T-helper 17 cell (primary cell): ENCODE measurements at regions not wholly inside any gene's neighbourhood (a gene's known extent, or its start where the extent isn't known, plus 50 kb on each side); places are given as distances from the start of the nearest gene placed in this dataset.

ENCODE experiments used
- ATAC-seq: fragments of 150-1000 bp; cut with Tn5 transposase; 2 replicates; pipeline ENCODE4 v1.10.0; 2021; ENCODE audit warnings: mild to moderate bottlenecking, moderate library complexity
- DNase-seq, 3 donors: peaks; one replicate each; pipeline versions ENCODE4 v3.0.0 to v3.0.0-alpha.2; 2020 to 2021
- H3K9me3 ChIP-seq: one replicate; pipeline ENCODE4 v1.7.0; 2013; ENCODE audit warnings: low read length, mild to moderate bottlenecking; ENCODE audit not compliant: control insufficient read depth, poor library complexity, severe bottlenecking
- H3K27ac Mint-ChIP-seq: one replicate; pipeline ENCODE4 v1.8.0; 2022; ENCODE audit warnings: mild to moderate bottlenecking, moderate library complexity, mixed read lengths
- H3K27me3 Mint-ChIP-seq: one replicate; pipeline ENCODE4 v1.8.0; 2022; ENCODE audit warnings: mixed read lengths
- H3K36me3 Mint-ChIP-seq: one replicate; pipeline ENCODE4 v1.8.0; 2022; ENCODE audit warnings: low read depth, mixed read lengths
- H3K4me1 Mint-ChIP-seq: one replicate; pipeline ENCODE4 v1.8.0; 2022; ENCODE audit warnings: mild to moderate bottlenecking, mixed read lengths
- H3K4me3 Mint-ChIP-seq: one replicate; pipeline ENCODE4 v1.8.0; 2022; ENCODE audit warnings: mild to moderate bottlenecking, moderate library complexity, mixed read lengths

DNA sequence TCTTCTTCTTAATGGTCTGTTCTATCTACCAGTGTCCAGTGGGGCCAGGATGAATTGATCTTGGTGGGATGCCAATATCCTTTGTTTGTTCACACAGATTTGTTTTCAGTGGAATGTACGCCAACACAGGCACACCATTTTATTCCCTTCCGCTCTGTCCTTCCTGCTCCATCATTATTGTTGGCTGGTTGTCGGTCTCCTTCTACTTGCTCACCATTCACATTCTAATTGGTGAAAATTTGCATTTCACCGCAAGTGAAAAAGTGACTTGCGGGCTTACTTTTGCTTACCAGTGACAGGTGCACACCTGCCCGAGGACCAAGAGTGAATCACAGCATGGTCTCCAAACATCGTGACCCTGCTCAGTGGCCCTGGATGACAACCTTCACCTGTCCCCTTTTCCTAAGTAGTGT, 148.3 kb downstream of the NOC3L start:
- no peak overlapping the region for H3K4me3 Mint-ChIP-seq
- H3K9me3 ChIP-seq: no peaks in the 10 kb centered on the region
- ATAC-seq (no peak), DNase-seq (no peak)
- no peaks in the 10 kb centered on the region for H3K36me3 Mint-ChIP-seq
- no peaks in the 10 kb centered on the region for H3K4me1 Mint-ChIP-seq
- H3K27me3 Mint-ChIP-seq: peaks cover 54% of the 10 kb centered on the region
- H3K27ac Mint-ChIP-seq: no peak overlapping the region

- no peak overlapping the region for H3K4me3 Mint-ChIP-seq
- no peaks in the 10 kb centered on the region for H3K4me1 Mint-ChIP-seq
- no peak overlapping the region for H3K27ac Mint-ChIP-seq
- H3K36me3 Mint-ChIP-seq: peaks cover 2% of the 10 kb centered on the region
- peaks cover 53% of the 10 kb centered on the region for H3K27me3 Mint-ChIP-seq
- H3K9me3 ChIP-seq: no peaks in the 10 kb centered on the region
- no peak for DNase-seq
- ATAC-seq: no peak
These were observed 146.5 kb downstream of the NOC3L start for GRCh38 chr10:94216201-94216600.

GRCh38 chr10:94217411-94217810, 145.3 kb downstream of the NOC3L start:
- H3K27ac Mint-ChIP-seq: no peak overlapping the region
- H3K4me1 Mint-ChIP-seq: no peaks in the 10 kb centered on the region
- no peak for DNase-seq
- no peak overlapping the region for H3K4me3 Mint-ChIP-seq
- no peak for ATAC-seq
- peaks cover 2% of the 10 kb centered on the region for H3K36me3 Mint-ChIP-seq
- H3K27me3 Mint-ChIP-seq: peaks cover 52% of the 10 kb centered on the region
- no peaks in the 10 kb centered on the region for H3K9me3 ChIP-seq

DNA sequence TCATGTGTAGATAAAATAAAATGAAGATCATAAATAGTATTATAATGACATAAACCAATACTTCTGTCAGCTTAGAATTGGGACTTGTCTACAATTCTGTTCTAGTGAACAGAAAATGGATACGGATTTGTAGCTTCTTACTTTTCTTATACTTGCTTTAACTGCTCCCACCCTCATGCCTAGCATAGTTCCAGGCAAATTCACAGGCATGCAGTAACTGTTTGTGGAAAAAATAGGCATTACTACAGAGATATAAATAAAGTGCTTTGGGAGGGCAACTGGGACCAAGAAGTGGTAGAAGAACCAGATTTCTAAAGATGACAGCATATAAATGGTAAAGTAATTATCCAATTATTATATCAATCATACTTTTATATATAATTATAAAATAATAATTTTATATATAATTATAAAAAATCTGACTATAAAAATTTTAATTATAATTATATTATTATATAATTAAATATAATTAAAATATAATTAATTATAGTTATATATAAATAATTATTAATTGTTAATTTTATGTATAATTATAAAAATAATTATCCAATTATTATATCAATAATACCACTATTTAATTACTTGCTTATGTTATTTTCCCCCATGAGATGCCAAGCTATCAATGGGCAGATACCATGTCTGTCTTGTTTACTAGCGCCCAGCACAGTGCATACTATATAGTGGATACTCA, 144.1 kb downstream of the NOC3L start:
- Mint-ChIP-seq H3K4me1 (no peaks in the 10 kb centered on the region), H3K36me3 (peaks cover 2% of the 10 kb centered on the region), H3K27me3 (peaks cover 42% of the 10 kb centered on the region), H3K4me3 (no peak overlapping the region), H3K27ac (no peak overlapping the region)
- no peaks in the 10 kb centered on the region for H3K9me3 ChIP-seq
- no peak for DNase-seq
- ATAC-seq: no peak

DNA sequence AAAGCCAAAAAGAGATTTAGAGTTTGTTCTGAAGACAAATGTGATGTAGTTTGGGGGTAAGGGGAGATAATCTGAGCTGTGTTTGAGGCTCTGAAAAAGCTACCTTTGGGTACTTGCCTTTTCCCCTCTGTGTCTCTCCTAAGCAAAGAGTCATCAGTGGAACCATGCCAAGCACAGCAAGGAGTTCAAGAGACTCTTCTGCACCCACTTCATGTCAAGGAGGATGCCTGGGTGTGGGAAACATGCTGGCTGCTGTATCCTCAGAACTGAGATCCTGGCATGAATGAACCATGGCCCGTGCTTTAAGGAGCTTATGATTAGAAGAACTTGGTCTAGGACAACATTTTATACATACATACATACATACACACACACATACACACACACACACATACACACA, 142.9 kb downstream of the NOC3L start:
- H3K36me3 Mint-ChIP-seq: peaks cover 2% of the 10 kb centered on the region
- H3K27ac Mint-ChIP-seq: no peak overlapping the region
- no peak for DNase-seq
- H3K9me3 ChIP-seq: no peaks in the 10 kb centered on the region
- H3K27me3 Mint-ChIP-seq: peaks cover 35% of the 10 kb centered on the region
- H3K4me3 Mint-ChIP-seq: no peak overlapping the region
- ATAC-seq: no peak
- no peaks in the 10 kb centered on the region for H3K4me1 Mint-ChIP-seq

GRCh38 chr10:94220717-94221116, 142.0 kb downstream of the NOC3L start:
- no peak for ATAC-seq
- H3K9me3 ChIP-seq: no peaks in the 10 kb centered on the region
- Mint-ChIP-seq H3K27ac (no peak overlapping the region), H3K4me1 (no peaks in the 10 kb centered on the region), H3K27me3 (peaks cover 30% of the 10 kb centered on the region), H3K4me3 (no peak overlapping the region), H3K36me3 (peaks cover 2% of the 10 kb centered on the region)
- DNase-seq: no peak

DNA sequence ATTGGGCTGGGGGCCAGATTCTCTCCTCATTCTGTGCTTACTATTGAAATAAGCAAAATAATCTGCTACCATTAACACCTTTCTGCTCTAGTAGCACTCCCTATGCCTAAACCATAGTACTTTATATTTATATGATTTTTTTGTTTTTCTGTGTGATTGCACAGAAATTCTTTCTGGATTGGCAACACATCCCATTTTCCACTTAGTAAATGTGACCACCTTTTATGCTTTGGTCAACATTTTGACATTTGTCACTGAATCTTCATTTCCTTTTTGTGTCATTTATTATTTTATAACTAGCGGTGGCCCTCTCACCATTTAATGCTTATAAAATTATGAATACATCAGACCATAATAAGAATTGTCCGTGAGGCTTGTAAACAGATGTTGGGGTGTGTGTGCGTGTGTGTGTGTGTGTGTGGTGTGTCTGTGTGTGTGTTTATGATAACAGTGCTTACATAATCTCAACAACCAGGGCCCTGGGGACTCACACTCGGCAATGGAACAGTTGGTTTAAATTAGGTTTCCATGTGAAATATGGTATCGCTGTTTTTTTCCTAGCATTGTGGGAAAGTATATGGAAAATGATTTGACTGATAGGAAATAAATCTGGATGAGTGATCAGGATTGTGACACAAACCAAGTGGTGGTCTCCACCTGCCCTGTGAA, 138.9 kb downstream of the NOC3L start:
- no peaks in the 10 kb centered on the region for H3K9me3 ChIP-seq
- peaks cover 2% of the 10 kb centered on the region for H3K36me3 Mint-ChIP-seq
- DNase-seq: no peak
- H3K27me3 Mint-ChIP-seq: peaks cover 23% of the 10 kb centered on the region
- H3K4me1 Mint-ChIP-seq: no peaks in the 10 kb centered on the region
- H3K4me3 Mint-ChIP-seq: no peak overlapping the region
- no peak for ATAC-seq
- no peak overlapping the region for H3K27ac Mint-ChIP-seq

DNA sequence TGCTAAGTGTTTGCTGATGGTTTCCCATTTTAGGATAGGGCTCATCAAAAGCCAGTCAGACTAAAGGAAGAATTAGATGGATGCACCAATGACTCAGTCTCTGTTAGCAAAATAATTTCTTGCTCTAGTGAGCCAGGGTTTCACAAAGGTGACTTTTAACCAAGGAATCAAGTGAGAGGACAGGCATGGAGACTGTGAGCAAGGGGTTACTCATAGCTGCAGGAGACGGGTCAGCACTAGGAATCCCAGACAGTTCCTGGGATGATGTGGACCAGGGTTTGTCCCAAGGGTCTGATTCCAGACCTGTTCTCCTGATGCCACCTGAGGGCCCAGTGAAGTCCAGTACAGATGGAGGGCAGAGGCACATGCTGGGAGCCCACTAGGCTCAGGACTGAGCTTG, 138.1 kb downstream of the NOC3L start:
- Mint-ChIP-seq H3K27me3 (peaks cover 17% of the 10 kb centered on the region), H3K27ac (no peak overlapping the region), H3K36me3 (peaks cover 2% of the 10 kb centered on the region), H3K4me1 (no peaks in the 10 kb centered on the region), H3K4me3 (no peak overlapping the region)
- H3K9me3 ChIP-seq: no peaks in the 10 kb centered on the region
- ATAC-seq (no peak), DNase-seq (no peak)

DNA sequence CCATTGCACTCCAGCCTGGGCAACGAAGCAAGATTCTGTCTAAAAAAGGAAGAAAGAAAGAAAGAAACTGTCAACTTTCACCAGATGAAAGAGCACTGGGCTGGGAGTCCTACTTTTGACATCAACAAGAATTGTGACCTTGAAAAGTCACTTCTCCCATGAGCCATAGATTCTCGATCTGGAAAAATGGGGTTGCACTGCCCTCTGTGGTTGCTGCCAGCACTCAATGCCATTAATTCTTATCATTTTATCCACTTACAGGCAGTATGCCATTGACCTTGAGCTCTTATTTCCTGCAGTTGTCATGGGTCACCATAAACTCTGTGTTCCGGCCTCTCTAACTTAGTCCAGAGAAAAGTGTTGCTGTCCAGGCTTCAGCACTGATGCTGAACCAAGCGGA, 137.2 kb downstream of the NOC3L start:
- no peak for ATAC-seq
- no peak for DNase-seq
- Mint-ChIP-seq H3K4me3 (no peak overlapping the region), H3K27me3 (peaks cover 15% of the 10 kb centered on the region), H3K4me1 (no peaks in the 10 kb centered on the region), H3K36me3 (peaks cover under 1% of the 10 kb centered on the region), H3K27ac (no peak overlapping the region)
- H3K9me3 ChIP-seq: no peaks in the 10 kb centered on the region

DNA sequence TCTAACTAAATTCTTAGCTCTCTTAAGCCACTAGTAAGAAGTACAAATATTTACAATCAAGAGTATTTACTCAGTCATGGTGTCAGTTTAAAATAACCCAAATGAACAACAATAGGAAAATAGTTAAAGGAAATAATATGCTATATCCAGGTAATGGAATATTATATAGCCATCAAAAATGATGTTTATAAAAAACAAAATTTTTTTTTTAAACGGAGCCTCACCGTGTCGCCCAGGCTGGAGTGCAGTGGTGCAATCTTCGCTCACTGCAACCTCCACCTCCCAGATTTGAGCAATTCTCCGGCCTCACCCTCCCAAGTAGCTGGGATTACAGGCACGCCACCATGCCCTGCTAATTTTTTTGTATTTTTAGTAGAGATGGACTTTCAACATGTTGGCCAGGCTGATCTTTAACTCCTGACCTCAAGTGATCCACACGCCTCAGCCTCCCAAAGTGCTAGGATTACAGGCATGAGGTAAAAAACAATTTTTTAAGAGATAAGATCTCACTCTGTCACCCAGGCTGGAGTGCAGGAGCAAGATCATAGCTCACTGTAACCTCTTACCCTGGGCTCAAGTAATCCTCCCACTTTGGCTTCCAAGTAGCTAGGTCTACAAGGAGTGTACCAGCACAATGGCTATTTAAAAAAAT, 132.5 kb downstream of the NOC3L start:
- no peaks in the 10 kb centered on the region for H3K9me3 ChIP-seq
- peaks cover 14% of the 10 kb centered on the region for H3K27me3 Mint-ChIP-seq
- no peak for DNase-seq
- no peak overlapping the region for H3K27ac Mint-ChIP-seq
- ATAC-seq: no peak
- H3K36me3 Mint-ChIP-seq: no peaks in the 10 kb centered on the region
- no peak overlapping the region for H3K4me3 Mint-ChIP-seq
- H3K4me1 Mint-ChIP-seq: peaks cover 2% of the 10 kb centered on the region

DNA sequence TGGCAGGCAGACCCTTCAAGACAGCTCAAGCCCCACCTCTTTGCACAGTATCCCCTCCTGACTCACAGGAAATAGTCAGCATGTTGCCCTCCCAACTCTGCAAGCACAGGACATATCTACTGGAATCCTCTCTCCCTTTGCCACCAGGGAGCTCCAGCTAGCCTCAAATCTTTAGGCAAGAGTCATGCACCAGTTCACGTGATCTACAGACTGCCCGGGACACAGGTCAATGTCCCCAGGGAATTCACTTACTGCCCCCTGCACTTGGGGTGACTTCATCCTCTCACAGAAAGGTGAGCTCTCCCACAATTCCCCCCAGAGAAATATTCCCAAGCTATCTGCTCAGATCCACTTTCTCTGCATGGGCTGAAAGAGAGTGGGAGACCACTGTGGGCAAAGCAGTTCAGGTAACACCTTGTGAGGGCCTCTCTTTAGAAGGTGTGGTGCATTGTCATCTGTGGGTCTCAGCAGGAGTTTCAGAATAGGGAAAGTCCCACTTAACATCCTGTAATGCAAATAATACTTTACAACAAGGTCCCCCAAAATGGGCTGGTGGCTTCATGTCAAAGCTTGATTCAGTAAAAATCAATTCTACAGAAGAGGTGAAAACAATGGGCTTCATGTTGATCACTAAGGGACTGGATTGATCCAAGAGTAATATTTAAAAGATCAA, 129.9 kb downstream of the NOC3L start:
- Mint-ChIP-seq H3K36me3 (peaks cover 2% of the 10 kb centered on the region), H3K4me3 (no peak overlapping the region), H3K27me3 (peaks cover 22% of the 10 kb centered on the region), H3K4me1 (peaks cover 2% of the 10 kb centered on the region), H3K27ac (no peak overlapping the region)
- no peak for DNase-seq
- no peaks in the 10 kb centered on the region for H3K9me3 ChIP-seq
- ATAC-seq: no peak

DNA sequence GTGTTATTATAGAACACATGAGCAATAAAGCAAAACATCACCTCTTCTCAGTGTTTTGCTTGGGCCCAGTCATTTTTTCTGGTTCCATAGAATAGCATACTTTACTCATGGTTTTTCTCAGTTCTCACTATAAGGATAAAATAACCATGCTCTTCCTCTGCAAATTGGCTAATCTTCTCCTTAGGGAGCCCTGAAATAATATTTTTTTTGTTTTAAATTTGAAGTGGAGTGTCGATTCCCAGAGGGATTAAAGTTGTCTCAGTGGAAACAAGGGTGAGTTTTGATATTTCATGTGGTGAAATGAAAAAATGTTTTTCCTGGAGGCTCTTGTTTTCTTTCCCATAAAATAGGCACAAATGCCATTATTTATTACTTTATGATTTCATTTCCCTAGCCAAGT, 127.3 kb downstream of the NOC3L start:
- Mint-ChIP-seq H3K4me3 (no peak overlapping the region), H3K36me3 (peaks cover 2% of the 10 kb centered on the region), H3K27ac (no peak overlapping the region), H3K27me3 (peaks cover 38% of the 10 kb centered on the region), H3K4me1 (peaks cover 2% of the 10 kb centered on the region)
- no peak for DNase-seq
- H3K9me3 ChIP-seq: no peaks in the 10 kb centered on the region
- ATAC-seq: no peak

GRCh38 chr10:94238006-94238617, 124.6 kb downstream of the NOC3L start:
- ATAC-seq (no peak), DNase-seq (no peak)
- Mint-ChIP-seq H3K4me1 (peaks cover 2% of the 10 kb centered on the region), H3K4me3 (no peak overlapping the region), H3K36me3 (peaks cover 2% of the 10 kb centered on the region), H3K27me3 (peaks cover 43% of the 10 kb centered on the region), H3K27ac (no peak overlapping the region)
- no peaks in the 10 kb centered on the region for H3K9me3 ChIP-seq
